ENCODE measurements at regions not wholly inside any gene's neighbourhood (a gene's known extent, or its start where the extent isn't known, plus 50 kb on each side); places are given as distances from the start of the nearest gene placed in this dataset.
"Not testable (repeated sequence)": the region's sequence is repeated elsewhere in the genome, so short reads cannot be mapped to it uniquely, and the experiment has no call there.

DNA sequence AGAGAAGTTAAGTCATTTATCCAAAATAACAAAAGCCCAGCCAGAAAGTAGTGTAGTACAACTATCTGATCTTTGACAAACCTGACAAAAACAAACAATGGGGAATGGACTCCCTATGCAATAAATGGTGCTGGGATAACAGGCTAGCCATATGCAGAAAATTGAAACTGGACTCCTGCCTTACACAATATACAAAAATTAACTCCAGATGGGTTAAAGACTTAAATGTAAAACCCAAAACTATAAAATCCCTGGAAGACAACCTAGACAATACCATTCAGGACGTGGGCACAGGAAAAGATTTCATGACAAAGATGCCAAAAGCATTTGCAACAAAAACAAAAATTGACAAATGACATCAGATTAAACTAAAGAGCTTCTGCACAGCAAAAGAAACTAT lies 561.4 kb upstream of the CHAC2 start:
- not testable (repeated sequence) for DNase-seq (ENCODE audit: low spot score)

GRCh38 chr2:53202063-53202462 lies 565.5 kb upstream of the CHAC2 start:
- DNase-seq (ENCODE audit: low spot score), result no peak

DNA sequence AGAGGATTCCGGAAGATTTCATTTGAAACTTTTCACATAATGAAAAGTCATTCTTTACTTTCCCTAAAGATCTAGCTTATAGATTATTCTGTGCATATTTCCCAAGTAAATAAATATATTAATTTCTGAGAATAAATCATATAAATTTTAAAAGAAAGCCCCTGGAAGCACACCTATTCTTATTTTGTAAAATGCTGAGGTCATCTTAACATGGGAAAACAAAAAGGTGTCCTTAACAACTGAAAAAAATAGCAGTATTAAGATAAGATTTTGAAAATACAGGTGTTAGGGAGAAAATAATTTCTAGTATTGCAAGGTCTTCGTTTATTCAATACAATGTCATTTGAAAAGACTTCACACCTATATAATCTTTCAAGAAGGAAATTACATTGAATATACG lies 567.5 kb upstream of the CHAC2 start:
- DNase-seq (ENCODE audit: low spot score), result no peak

- DNase-seq (ENCODE audit: low spot score), result no peak
These were observed 578.6 kb upstream of the CHAC2 start for GRCh38 chr2:53188851-53189510.

DNA sequence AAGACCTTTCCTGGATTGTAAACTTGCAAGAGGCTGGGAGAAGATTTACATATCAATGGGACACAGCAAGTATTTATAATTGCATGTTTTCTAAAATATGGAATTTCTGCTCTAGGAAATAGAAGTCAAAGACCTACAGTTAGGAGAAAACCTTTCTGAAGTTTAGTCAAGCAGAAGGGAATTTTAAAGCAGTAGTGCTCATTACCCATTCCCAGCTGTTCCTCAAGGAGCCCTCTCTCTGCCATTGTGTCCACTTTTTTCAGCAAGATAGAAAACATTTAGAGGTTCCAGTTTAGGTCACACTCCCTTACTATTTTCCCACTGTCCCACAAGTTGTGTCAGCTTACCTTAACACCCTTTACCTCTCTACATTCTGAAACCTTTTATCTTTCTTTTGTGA lies 584.0 kb upstream of the CHAC2 start:
- no peak for DNase-seq (ENCODE audit: low spot score)

GRCh38 chr2:53182601-53183000 lies 585.0 kb upstream of the CHAC2 start:
- no peak for DNase-seq (ENCODE audit: low spot score)

DNA sequence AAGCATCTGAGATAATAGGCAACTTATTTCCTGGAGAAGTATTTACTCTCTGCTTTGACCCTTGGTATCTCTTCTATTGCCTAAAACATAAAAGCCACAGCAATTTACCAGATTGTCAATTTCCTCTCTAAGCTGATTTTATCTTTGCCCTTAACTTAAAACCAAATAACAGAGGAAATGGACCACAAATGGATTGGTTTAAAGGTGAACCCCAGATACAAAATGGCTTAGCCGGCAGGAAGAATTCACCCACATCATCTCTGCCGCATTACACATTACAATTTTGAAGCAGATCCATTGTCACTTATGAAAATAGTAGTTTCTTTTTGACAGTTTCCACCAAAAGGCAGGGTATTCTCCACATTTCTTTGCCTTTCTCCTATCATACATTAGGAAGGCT lies 585.8 kb upstream of the CHAC2 start:
- DNase-seq (ENCODE audit: low spot score), result no peak

DNA sequence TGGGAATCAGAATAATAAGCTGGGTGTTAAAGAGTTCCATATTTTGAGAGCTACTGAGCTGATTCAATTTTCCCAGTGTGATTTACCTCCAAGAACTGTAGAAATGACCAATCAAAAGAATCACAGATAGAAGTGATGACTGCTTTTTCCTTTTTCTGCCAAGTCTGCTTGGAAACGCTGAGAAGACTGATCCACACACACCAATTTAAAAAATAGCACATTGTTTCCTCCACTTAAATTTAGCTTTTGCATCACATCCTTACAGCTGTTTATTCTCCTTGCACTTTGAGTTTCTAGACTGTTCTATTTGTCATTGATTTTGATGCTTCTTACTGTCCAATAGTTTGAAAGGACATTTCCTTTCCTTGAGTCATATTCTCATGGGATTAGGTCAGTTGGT lies 590.3 kb upstream of the CHAC2 start:
- DNase-seq (ENCODE audit: low spot score), result no peak

DNA sequence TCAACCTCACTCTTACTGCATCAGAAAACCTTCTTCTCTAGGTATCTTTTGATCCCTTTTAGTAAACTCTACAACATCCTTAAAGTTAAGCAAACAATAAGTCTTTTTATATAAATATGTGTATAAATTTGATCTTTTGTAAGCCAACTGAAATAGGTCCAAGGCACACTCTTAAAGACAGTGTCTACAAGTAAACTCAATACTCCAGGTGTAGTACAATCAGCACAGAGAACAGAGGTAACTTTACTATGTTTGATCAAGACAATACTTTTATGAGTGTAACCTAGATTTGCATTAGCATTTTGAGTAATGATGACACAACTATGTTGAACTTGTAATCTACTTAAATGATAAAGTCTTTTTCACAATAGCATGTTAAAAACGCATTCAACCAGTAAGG lies 593.1 kb upstream of the CHAC2 start:
- no peak for DNase-seq (ENCODE audit: low spot score)

- DNase-seq (ENCODE audit: low spot score), result no peak
These were observed 593.7 kb upstream of the CHAC2 start for GRCh38 chr2:53173698-53174455.

GRCh38 chr2:53173091-53173490 lies 594.5 kb upstream of the CHAC2 start:
- DNase-seq (ENCODE audit: low spot score), result no peak

GRCh38 chr2:53170466-53170865 lies 597.1 kb upstream of the CHAC2 start:
- no peak for DNase-seq (ENCODE audit: low spot score)

- no peak for DNase-seq (ENCODE audit: low spot score)
These were observed 600.4 kb upstream of the CHAC2 start for GRCh38 chr2:53167227-53167626.

- DNase-seq (ENCODE audit: low spot score), result no peak
These were observed 617.5 kb upstream of the CHAC2 start for GRCh38 chr2:53150146-53150545.

DNA sequence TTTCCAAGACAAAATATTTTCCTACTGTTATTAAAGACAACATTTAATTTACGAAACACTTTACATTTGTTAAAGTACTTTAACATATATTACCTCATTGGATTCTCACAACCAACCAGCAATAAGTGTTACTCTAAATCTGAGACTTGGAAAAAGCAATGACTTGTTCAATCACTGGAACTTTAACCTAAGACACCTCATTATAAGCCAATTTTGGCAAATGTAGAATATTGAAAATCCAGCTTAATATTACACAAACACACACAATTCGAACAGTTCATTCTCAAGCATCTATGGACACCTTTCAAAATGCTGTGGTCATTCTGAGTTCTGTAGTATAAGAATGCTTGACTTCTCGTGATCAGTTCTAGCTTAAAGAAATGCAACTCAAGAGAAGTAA lies 619.4 kb upstream of the CHAC2 start:
- no peak for DNase-seq (ENCODE audit: low spot score)

- no peak for DNase-seq (ENCODE audit: low spot score)
These were observed 636.2 kb upstream of the CHAC2 start for GRCh38 chr2:53131416-53131815.

DNA sequence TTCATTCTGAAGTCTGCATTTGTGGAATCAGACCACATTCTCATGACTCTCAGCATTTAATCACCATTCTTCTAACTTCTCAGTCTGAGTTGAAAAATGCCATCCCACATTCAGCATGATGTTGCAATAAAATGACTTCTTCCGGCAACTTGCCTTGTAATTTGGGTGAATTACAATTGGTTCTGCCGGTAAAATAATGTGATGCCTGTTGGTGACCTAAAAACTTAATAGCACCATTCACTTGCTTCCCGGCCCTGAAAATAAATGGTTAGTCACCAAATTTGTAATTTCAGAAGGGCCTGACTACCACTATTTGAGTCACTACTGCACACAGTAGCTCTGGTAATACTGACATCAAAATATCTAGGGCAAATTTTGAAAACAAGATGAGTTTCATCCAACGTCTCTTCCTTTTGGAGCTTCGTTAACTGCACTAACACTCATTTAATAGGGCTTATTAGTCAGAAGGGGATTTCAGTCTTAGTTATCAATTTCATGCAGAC lies 637.1 kb upstream of the CHAC2 start:
- no peak for DNase-seq (ENCODE audit: low spot score)

GRCh38 chr2:53129851-53130250 lies 637.8 kb upstream of the CHAC2 start:
- peak; percentile 1 for DNase-seq (ENCODE audit: low spot score)

- DNase-seq (ENCODE audit: low spot score), result no peak
These were observed 640.4 kb upstream of the CHAC2 start for GRCh38 chr2:53127061-53127650.

DNA sequence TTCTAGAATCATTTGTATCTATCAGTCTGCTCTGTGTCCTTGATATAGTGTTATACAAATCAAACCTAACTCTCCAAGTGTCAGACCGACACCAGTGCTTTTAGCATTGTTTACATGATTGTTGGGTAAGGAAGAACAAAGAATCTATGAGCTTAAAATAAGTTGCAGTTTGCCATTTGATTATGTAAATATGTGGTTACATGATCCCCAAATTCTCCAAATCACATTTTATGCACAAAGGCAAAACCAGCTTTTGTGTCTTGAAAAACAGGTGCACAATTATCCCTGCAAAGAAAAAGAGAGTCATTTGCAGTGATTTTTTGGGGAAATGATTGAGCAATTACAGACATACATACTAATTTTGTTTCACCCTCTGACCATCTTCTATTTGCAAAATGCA lies 652.6 kb upstream of the CHAC2 start:
- no peak for DNase-seq (ENCODE audit: low spot score)

- no peak for DNase-seq (ENCODE audit: low spot score)
These were observed 653.0 kb upstream of the CHAC2 start for GRCh38 chr2:53114582-53114981.

GRCh38 chr2:53112408-53112807 lies 655.2 kb upstream of the CHAC2 start:
- not testable (repeated sequence) for DNase-seq (ENCODE audit: low spot score)

- DNase-seq (ENCODE audit: low spot score), result no peak
These were observed 656.2 kb upstream of the CHAC2 start for GRCh38 chr2:53111406-53111805.
